ENCODE measurements at regions not wholly inside any gene's neighbourhood (a gene's known extent, or its start where the extent isn't known, plus 50 kb on each side); places are given as distances from the start of the nearest gene placed in this dataset.

GRCh38 chr5:162637481-162637880 is 569.9 kb downstream of the GABRG2 start:
- no peak for DNase-seq (ENCODE audit: low spot score)
- no peak for ATAC-seq (ENCODE audit: low FRiP score)
- TF ChIP-seq, protein P1, sequence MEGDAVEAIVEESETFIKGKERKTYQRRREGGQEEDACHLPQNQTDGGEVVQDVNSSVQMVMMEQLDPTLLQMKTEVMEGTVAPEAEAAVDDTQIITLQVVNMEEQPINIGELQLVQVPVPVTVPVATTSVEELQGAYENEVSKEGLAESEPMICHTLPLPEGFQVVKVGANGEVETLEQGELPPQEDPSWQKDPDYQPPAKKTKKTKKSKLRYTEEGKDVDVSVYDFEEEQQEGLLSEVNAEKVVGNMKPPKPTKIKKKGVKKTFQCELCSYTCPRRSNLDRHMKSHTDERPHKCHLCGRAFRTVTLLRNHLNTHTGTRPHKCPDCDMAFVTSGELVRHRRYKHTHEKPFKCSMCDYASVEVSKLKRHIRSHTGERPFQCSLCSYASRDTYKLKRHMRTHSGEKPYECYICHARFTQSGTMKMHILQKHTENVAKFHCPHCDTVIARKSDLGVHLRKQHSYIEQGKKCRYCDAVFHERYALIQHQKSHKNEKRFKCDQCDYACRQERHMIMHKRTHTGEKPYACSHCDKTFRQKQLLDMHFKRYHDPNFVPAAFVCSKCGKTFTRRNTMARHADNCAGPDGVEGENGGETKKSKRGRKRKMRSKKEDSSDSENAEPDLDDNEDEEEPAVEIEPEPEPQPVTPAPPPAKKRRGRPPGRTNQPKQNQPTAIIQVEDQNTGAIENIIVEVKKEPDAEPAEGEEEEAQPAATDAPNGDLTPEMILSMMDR (IDR thresholded peaks at IDR 0.05), result no peak

- ATAC-seq (ENCODE audit: low FRiP score) (no peak), DNase-seq (ENCODE audit: low spot score) (no peak)
- TF ChIP-seq, protein P1 (IDR thresholded peaks at IDR 0.05), result no peak
Observed at GRCh38 chr5:162638849-162639248, 571.3 kb downstream of the GABRG2 start.

DNA sequence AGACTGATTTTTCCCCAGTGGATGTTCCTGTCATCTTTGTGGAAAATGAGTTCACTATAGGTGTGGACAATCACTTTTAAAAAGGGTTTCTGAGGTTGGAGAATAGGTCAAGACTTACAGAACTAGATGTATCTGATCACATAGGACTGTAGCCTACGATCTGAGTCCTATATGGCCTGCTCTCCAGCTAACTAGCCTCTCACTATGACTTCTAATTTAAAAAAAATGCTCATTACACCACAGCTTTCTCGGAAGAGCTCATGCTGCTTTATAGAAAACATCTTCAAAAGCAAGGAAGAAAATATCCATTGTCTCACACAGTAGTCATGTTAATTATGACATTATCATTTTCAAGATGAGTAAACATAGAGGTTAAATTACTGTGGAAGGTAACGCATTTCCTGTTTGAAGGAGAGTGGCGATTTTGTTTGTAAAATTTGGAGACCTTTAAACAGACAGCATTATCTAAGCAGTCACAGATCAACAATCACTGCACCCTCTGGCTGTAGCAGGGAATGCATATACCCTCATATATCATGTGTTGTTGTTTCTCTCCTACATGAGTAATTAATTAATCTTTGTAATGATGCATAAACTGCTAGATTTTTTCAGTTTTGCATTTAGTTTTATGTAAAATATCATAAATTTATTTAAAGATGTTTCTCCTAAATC is 573.7 kb downstream of the GABRG2 start:
- DNase-seq (ENCODE audit: low spot score) (no peak), ATAC-seq (ENCODE audit: low FRiP score) (no peak)
- TF ChIP-seq, protein P1 (IDR thresholded peaks at IDR 0.05), result no peak

DNA sequence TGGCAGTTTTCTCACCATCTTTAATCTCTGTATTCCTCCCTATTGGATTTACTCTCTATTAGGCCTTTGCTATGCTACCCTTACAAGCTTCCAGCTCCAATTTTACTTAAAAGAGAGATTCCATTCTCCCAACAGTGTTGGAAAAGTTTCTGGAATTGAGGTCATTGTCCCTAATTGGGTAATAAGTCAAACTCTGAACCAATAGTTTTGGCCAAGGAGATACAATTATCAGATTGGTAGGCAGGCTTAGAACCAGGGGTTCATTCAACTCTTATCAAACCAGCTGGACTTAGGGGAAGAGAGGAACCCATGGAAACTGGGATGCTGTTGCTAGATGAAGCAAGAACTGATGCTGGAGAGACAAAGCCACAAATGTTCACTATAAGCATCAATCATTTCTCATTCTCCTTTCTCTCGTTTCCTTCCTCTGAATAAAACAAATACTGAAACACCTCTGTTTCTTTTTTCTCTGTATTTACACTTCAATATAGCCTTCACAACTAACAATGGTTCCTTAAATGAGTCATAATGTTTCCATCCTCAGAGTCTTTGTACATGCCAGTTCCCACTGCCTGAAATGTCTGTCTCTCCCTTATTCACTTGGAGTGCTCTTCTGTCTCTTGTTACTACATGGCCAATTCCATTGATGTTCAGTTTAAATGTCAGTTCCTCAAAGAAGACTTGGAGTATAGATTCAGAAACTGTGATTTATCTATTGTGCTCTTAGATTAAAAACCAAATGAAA is 587.3 kb downstream of the GABRG2 start:
- DNase-seq (ENCODE audit: low spot score), result no peak
- ATAC-seq (ENCODE audit: low FRiP score), result no peak
- TF ChIP-seq, protein P1 (IDR thresholded peaks at IDR 0.05), result no peak

GRCh38 chr5:162657076-162657475 is 589.5 kb downstream of the GABRG2 start:
- TF ChIP-seq, protein P1 (IDR thresholded peaks at IDR 0.05), result no peak
- no peak for ATAC-seq (ENCODE audit: low FRiP score)
- DNase-seq (ENCODE audit: low spot score), result no peak

GRCh38 chr5:162664846-162665245 is 597.3 kb downstream of the GABRG2 start:
- ATAC-seq (ENCODE audit: low FRiP score) (no peak), DNase-seq (ENCODE audit: low spot score) (no peak)
- TF ChIP-seq, protein P1 (IDR thresholded peaks at IDR 0.05), result no peak

- DNase-seq (ENCODE audit: low spot score), result no peak
- no peak for ATAC-seq (ENCODE audit: low FRiP score)
- TF ChIP-seq, protein P1 (IDR thresholded peaks at IDR 0.05), result no peak
Observed at GRCh38 chr5:162668926-162669325, 601.4 kb downstream of the GABRG2 start.
